GM23338 (cell line): ENCODE measurements at regions not wholly inside any gene's neighbourhood (a gene's known extent, or its start where the extent isn't known, plus 50 kb on each side); places are given as distances from the start of the nearest gene placed in this dataset.

Experiments used
- ATAC-seq: fragments of 200-7000 bp; cut with Tn5 transposase; 3 replicates; pipeline ENCODE4 v1.9.1; 2020
- DNase-seq: peaks from one replicate; pipeline ENCODE4 v3.0.0-alpha.2; 2015; ENCODE audit warnings: low spot score
- H2AFZ ChIP-seq: fragments of 200-600 bp; sonication (generic); 2 replicates; pipeline ENCODE4 v1.8.0; 2016; ENCODE audit warnings: antibody characterized with exemption, mild to moderate bottlenecking, moderate library complexity
- H3F3A ChIP-seq: fragments of 200-600 bp; sonication (generic); replicated peaks from 2 replicates; pipeline ENCODE4 v1.8.0; 2017; ENCODE audit warnings: antibody characterized with exemption, mixed run types, low read depth
- H3K27ac ChIP-seq: fragments of 200-600 bp; sonication (generic); 2 replicates; pipeline ENCODE4 v1.6.1; 2016; ENCODE audit warnings: low read depth
- H3K27me3 ChIP-seq: fragments of 200-600 bp; sonication (generic); 2 replicates; pipeline ENCODE4 v1.8.0; 2016; ENCODE audit warnings: mild to moderate bottlenecking, mixed run types, moderate library complexity; ENCODE audit not compliant: insufficient read depth
- H3K36me3 ChIP-seq: fragments of 200-600 bp; sonication (generic); 2 replicates; pipeline ENCODE4 v1.8.0; 2016; ENCODE audit warnings: mild to moderate bottlenecking; ENCODE audit not compliant: insufficient read depth
- H3K4me1 ChIP-seq: fragments of 200-600 bp; sonication (generic); 2 replicates; pipeline ENCODE4 v1.8.0; 2016; ENCODE audit warnings: mild to moderate bottlenecking, moderate library complexity; ENCODE audit not compliant: insufficient read depth
- H3K4me2 ChIP-seq: fragments of 200-600 bp; sonication (generic); 2 replicates; pipeline ENCODE4 v1.7.1; 2017; ENCODE audit warnings: mixed run types
- H3K4me3 ChIP-seq: fragments of 200-600 bp; sonication (generic); 2 replicates; pipeline ENCODE4 v1.6.1; 2016; ENCODE audit warnings: mixed run types
- H3K79me2 ChIP-seq: fragments of 200-600 bp; sonication (generic); replicated peaks from 2 replicates; pipeline ENCODE4 v1.8.0; 2017; ENCODE audit warnings: mild to moderate bottlenecking; ENCODE audit not compliant: insufficient read depth
- H3K9me2 ChIP-seq: fragments of 200-600 bp; sonication (generic); 2 replicates; pipeline ENCODE4 v1.8.0; 2017; ENCODE audit not compliant: insufficient read depth
- H4K20me1 ChIP-seq: fragments of 200-600 bp; sonication (generic); replicated peaks from 2 replicates; pipeline ENCODE4 v1.8.0; 2017; ENCODE audit warnings: mild to moderate bottlenecking; ENCODE audit not compliant: insufficient read depth
- H3K27ac Mint-ChIP-seq: 2 replicates; pipeline ENCODE4 v1.8.0; 2020; ENCODE audit warnings: inconsistent platforms, mild to moderate bottlenecking, moderate library complexity, mixed read lengths
- H3K27me3 Mint-ChIP-seq: 3 replicates; pipeline ENCODE4 v1.8.0; 2022; ENCODE audit warnings: low read depth, mild to moderate bottlenecking, moderate library complexity, mixed read lengths, inconsistent platforms; ENCODE audit not compliant: insufficient read depth, poor library complexity
- H3K36me3 Mint-ChIP-seq: 3 replicates; pipeline ENCODE4 v1.8.0; 2021; ENCODE audit warnings: low read depth, mild to moderate bottlenecking, inconsistent platforms, moderate library complexity, mixed read lengths
- H3K4me1 Mint-ChIP-seq: 3 replicates; pipeline ENCODE4 v1.8.0; 2020; ENCODE audit warnings: mild to moderate bottlenecking, inconsistent platforms, mixed read lengths
- H3K4me3 Mint-ChIP-seq: 3 replicates; pipeline ENCODE4 v1.8.0; 2021; ENCODE audit warnings: moderate library complexity, mild to moderate bottlenecking, inconsistent platforms, mixed read lengths
- H3K9me3 Mint-ChIP-seq: 3 replicates; pipeline ENCODE4 v1.8.0; 2020; ENCODE audit warnings: moderate library complexity, mild to moderate bottlenecking, inconsistent platforms, mixed read lengths
- CREB1 ChIP-seq: fragments of 250-450 bp; sonication (Bioruptor Pico); IDR thresholded peaks from 2 replicates; pipeline ENCODE4 v1.5.0; 2020; ENCODE audit warnings: low read depth, mild to moderate bottlenecking, moderate library complexity
- EZH2 ChIP-seq: fragments of 200-600 bp; sonication (generic); IDR thresholded peaks from one replicate; pipeline ENCODE4 v1.8.0; 2017; ENCODE audit warnings: antibody characterized with exemption, mild to moderate bottlenecking, low read depth; ENCODE audit not compliant: unreplicated experiment
- EZH2phosphoT487 ChIP-seq: fragments of 200-600 bp; sonication (generic); IDR thresholded peaks from one replicate; pipeline ENCODE4 v1.8.1; 2018; ENCODE audit warnings: antibody characterized with exemption; ENCODE audit not compliant: unreplicated experiment
- NANOG ChIP-seq: IDR thresholded peaks from 2 replicates; pipeline ENCODE4 v1.6.1; 2016; ENCODE audit warnings: antibody characterized with exemption, borderline replicate concordance
- POLR2AphosphoS5 ChIP-seq: IDR thresholded peaks from 2 replicates; pipeline ENCODE4 v1.6.1; 2016; ENCODE audit warnings: antibody characterized with exemption, low read depth
- STAT1 ChIP-seq: IDR thresholded peaks from one replicate; pipeline ENCODE4 v1.6.1; 2016; ENCODE audit warnings: antibody characterized with exemption; ENCODE audit not compliant: unreplicated experiment
- ZNF331 ChIP-seq: fragments of 250-450 bp; sonication (Bioruptor Pico); IDR thresholded peaks from 2 replicates; pipeline ENCODE4 v1.5.0; 2020; ENCODE audit warnings: low read depth, mild to moderate bottlenecking, moderate library complexity
- TF ChIP-seq, protein P1 (sequence below), 2 experiments: fragments of 200-600 bp in 1 of 2; sonication (generic) in 1 of 2; conservative IDR thresholded peaks; 2 replicates each; pipeline versions ENCODE4 v1.5.1 to v1.6.1; 2016 to 2017; ENCODE audit warnings: antibody characterized with exemption in 2 of 2, low read depth in 2 of 2, mild to moderate bottlenecking in 2 of 2, moderate library complexity in 1 of 2
- TF ChIP-seq, protein P2 (sequence below): IDR thresholded peaks from 2 replicates; pipeline ENCODE4 v1.6.1; 2016; ENCODE audit warnings: antibody characterized with exemption
- TF ChIP-seq, protein P3 (sequence below): IDR thresholded peaks from one replicate; pipeline ENCODE4 v1.6.1; 2018; ENCODE audit warnings: antibody characterized with exemption; ENCODE audit not compliant: unreplicated experiment

DNA sequence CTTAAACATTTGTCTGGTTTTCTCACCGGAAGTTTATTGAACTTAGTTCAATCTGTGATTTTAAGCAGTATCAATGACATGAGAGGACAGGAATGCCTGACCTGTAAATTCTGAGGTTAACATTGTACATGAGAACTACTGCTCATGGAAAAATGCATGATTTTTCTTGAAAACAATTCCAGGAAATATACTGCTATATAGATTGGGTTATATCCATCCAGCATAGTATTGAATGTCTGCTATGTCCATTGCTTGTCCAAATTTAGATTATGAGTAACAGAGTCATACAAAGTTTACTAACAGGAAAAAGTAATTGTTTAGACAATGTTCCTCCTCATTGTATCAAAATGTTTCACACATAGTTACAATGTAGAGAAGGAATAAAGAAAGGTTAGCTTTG is 606.8 kb downstream of the DACH1 start:
- H3K36me3 Mint-ChIP-seq: no peaks in the 10 kb centered on the region
- Histone ChIP-seq H3K9me2 (no peaks in the 10 kb centered on the region; the same call in 1 of the 2 replicates), H3K27ac (no peak overlapping the region), H3K27me3 (no peaks in the 10 kb centered on the region), H3K4me3 (no peak overlapping the region), H4K20me1 (no peaks in the 10 kb centered on the region), H3K4me2 (no peak overlapping the region), H3K4me1 (no peaks in the 10 kb centered on the region; the same call in 1 of the 2 replicates), H3F3A (no peaks in the 10 kb centered on the region), H3K79me2 (no peaks in the 10 kb centered on the region), H2AFZ (no peak overlapping the region), H3K36me3 (no peaks in the 10 kb centered on the region)
- H3K9me3 Mint-ChIP-seq: no peaks in the 10 kb centered on the region
- H3K27me3 Mint-ChIP-seq: no peaks in the 10 kb centered on the region
- no peak overlapping the region for H3K4me3 Mint-ChIP-seq
- H3K27ac Mint-ChIP-seq: no peak overlapping the region
- TF ChIP-seq CREB1 (CRISPR knock-in tag) (no peak), EZH2 (no peak)
- DNase-seq: no peak
- H3K4me1 Mint-ChIP-seq: peaks cover 3% of the 10 kb centered on the region; the same call in 2 of the 3 replicates
- ATAC-seq: no peak

DNA sequence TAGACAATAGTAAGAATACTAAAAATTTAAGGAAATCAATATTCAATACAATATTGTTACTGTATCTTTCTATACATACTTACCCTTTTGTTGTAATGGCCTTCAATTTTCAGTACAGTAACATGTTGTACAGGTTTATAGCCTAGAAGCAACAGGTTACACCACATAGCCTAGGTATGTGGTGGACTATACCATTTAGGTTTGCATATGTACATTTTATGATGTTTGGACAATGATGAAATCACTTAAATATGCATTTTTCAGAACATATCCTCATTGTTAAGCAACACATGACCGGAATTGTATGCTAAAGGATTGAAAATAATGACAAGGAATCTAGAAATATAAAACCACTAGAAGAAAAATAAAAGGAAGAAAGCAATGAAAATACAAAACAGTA is 611.4 kb downstream of the DACH1 start:
- Mint-ChIP-seq H3K27me3 (no peaks in the 10 kb centered on the region), H3K36me3 (no peaks in the 10 kb centered on the region), H3K4me1 (peaks cover 14% of the 10 kb centered on the region; the same call in 2 of the 3 replicates), H3K9me3 (no peaks in the 10 kb centered on the region), H3K27ac (no peak overlapping the region), H3K4me3 (no peak overlapping the region)
- Histone ChIP-seq H3K4me2 (no peak overlapping the region), H3K79me2 (no peaks in the 10 kb centered on the region), H2AFZ (no peak overlapping the region), H3K9me2 (no peaks in the 10 kb centered on the region; the same call in 1 of the 2 replicates), H3K27me3 (no peaks in the 10 kb centered on the region), H3K27ac (no peak overlapping the region), H3F3A (no peaks in the 10 kb centered on the region), H3K4me1 (peaks cover under 1% of the 10 kb centered on the region), H3K4me3 (no peak overlapping the region), H3K36me3 (no peaks in the 10 kb centered on the region), H4K20me1 (no peaks in the 10 kb centered on the region)
- DNase-seq (no peak), ATAC-seq (no peak)
- TF ChIP-seq, protein P1, sequence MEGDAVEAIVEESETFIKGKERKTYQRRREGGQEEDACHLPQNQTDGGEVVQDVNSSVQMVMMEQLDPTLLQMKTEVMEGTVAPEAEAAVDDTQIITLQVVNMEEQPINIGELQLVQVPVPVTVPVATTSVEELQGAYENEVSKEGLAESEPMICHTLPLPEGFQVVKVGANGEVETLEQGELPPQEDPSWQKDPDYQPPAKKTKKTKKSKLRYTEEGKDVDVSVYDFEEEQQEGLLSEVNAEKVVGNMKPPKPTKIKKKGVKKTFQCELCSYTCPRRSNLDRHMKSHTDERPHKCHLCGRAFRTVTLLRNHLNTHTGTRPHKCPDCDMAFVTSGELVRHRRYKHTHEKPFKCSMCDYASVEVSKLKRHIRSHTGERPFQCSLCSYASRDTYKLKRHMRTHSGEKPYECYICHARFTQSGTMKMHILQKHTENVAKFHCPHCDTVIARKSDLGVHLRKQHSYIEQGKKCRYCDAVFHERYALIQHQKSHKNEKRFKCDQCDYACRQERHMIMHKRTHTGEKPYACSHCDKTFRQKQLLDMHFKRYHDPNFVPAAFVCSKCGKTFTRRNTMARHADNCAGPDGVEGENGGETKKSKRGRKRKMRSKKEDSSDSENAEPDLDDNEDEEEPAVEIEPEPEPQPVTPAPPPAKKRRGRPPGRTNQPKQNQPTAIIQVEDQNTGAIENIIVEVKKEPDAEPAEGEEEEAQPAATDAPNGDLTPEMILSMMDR (conservative IDR thresholded peaks at IDR 0.05; ENCODE audit: low read depth in 2 of 2): no peak
- no peak for TF ChIP-seq CREB1 (CRISPR knock-in tag)
- no peak for TF ChIP-seq EZH2phosphoT487
- TF ChIP-seq EZH2: no peak
- no peak for TF ChIP-seq NANOG
- TF ChIP-seq, protein P2, sequence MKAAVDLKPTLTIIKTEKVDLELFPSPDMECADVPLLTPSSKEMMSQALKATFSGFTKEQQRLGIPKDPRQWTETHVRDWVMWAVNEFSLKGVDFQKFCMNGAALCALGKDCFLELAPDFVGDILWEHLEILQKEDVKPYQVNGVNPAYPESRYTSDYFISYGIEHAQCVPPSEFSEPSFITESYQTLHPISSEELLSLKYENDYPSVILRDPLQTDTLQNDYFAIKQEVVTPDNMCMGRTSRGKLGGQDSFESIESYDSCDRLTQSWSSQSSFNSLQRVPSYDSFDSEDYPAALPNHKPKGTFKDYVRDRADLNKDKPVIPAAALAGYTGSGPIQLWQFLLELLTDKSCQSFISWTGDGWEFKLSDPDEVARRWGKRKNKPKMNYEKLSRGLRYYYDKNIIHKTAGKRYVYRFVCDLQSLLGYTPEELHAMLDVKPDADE: no peak
- TF ChIP-seq, protein P3, sequence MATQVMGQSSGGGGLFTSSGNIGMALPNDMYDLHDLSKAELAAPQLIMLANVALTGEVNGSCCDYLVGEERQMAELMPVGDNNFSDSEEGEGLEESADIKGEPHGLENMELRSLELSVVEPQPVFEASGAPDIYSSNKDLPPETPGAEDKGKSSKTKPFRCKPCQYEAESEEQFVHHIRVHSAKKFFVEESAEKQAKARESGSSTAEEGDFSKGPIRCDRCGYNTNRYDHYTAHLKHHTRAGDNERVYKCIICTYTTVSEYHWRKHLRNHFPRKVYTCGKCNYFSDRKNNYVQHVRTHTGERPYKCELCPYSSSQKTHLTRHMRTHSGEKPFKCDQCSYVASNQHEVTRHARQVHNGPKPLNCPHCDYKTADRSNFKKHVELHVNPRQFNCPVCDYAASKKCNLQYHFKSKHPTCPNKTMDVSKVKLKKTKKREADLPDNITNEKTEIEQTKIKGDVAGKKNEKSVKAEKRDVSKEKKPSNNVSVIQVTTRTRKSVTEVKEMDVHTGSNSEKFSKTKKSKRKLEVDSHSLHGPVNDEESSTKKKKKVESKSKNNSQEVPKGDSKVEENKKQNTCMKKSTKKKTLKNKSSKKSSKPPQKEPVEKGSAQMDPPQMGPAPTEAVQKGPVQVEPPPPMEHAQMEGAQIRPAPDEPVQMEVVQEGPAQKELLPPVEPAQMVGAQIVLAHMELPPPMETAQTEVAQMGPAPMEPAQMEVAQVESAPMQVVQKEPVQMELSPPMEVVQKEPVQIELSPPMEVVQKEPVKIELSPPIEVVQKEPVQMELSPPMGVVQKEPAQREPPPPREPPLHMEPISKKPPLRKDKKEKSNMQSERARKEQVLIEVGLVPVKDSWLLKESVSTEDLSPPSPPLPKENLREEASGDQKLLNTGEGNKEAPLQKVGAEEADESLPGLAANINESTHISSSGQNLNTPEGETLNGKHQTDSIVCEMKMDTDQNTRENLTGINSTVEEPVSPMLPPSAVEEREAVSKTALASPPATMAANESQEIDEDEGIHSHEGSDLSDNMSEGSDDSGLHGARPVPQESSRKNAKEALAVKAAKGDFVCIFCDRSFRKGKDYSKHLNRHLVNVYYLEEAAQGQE: no peak
- TF ChIP-seq STAT1: no peak
- TF ChIP-seq ZNF331: no peak
- TF ChIP-seq POLR2AphosphoS5: no peak
